ENCODE measurements at regions not wholly inside any gene's neighbourhood (a gene's known extent, or its start where the extent isn't known, plus 50 kb on each side); places are given as distances from the start of the nearest gene placed in this dataset.
"Not testable (repeated sequence)": the region's sequence is repeated elsewhere in the genome, so short reads cannot be mapped to it uniquely, and the experiment has no call there.

- Mint-ChIP-seq H3K27ac (no peak overlapping the region), H3K36me3 (no peaks in the 10 kb centered on the region), H3K4me1 (no peaks in the 10 kb centered on the region), H3K9me3 (peaks cover 0 to 4% (median 0%) of the 10 kb centered on the region in 3 donors), H3K27me3 (no peaks in the 10 kb centered on the region), H3K4me3 (no peak overlapping the region)
Measured at GRCh38 chr2:83943265-83943664, 515.8 kb downstream of the SUCLG1 start.

GRCh38 chr2:83941886-83942285, 517.2 kb downstream of the SUCLG1 start:
- no peaks in the 10 kb centered on the region for H3K27me3 Mint-ChIP-seq
- no peaks in the 10 kb centered on the region for H3K36me3 Mint-ChIP-seq
- peaks cover 0 to 4% (median 0%) of the 10 kb centered on the region in 3 donors for H3K9me3 Mint-ChIP-seq
- H3K4me3 Mint-ChIP-seq = no peak overlapping the region
- no peak overlapping the region for H3K27ac Mint-ChIP-seq
- H3K4me1 Mint-ChIP-seq = no peaks in the 10 kb centered on the region

GRCh38 chr2:83933749-83934148, 525.3 kb downstream of the SUCLG1 start:
- Mint-ChIP-seq H3K4me3 (no peak overlapping the region), H3K9me3 (peaks cover 0 to 3% (median 0%) of the 10 kb centered on the region in 3 donors), H3K27ac (no peak overlapping the region), H3K36me3 (no peaks in the 10 kb centered on the region), H3K27me3 (no peaks in the 10 kb centered on the region), H3K4me1 (no peaks in the 10 kb centered on the region)

- Mint-ChIP-seq H3K4me3 (no peak overlapping the region), H3K27me3 (no peaks in the 10 kb centered on the region), H3K4me1 (no peaks in the 10 kb centered on the region), H3K27ac (no peak overlapping the region), H3K36me3 (no peaks in the 10 kb centered on the region), H3K9me3 (peaks cover 5 to 9% (median 6%) of the 10 kb centered on the region in 3 donors)
Measured at GRCh38 chr2:83923531-83923930, 535.5 kb downstream of the SUCLG1 start.

GRCh38 chr2:83916559-83916958, 542.5 kb downstream of the SUCLG1 start:
- Mint-ChIP-seq H3K4me1 (no peaks in the 10 kb centered on the region), H3K4me3 (no peak overlapping the region), H3K36me3 (no peaks in the 10 kb centered on the region), H3K27ac (no peak overlapping the region), H3K9me3 (peaks cover 0 to 11% (median 9%) of the 10 kb centered on the region in 3 donors), H3K27me3 (no peaks in the 10 kb centered on the region)

GRCh38 chr2:83915381-83915780, 543.7 kb downstream of the SUCLG1 start:
- Mint-ChIP-seq H3K9me3 (peaks cover 0 to 11% (median 9%) of the 10 kb centered on the region in 3 donors), H3K27me3 (no peaks in the 10 kb centered on the region), H3K4me3 (no peak overlapping the region), H3K27ac (peak overlapping the region in 1 of 3 donors; percentile 18), H3K36me3 (no peaks in the 10 kb centered on the region), H3K4me1 (no peaks in the 10 kb centered on the region)

- H3K36me3 Mint-ChIP-seq = no peaks in the 10 kb centered on the region
- H3K4me1 Mint-ChIP-seq = no peaks in the 10 kb centered on the region
- peaks cover 5 to 8% (median 8%) of the 10 kb centered on the region in 3 donors for H3K9me3 Mint-ChIP-seq
- no peak overlapping the region for H3K4me3 Mint-ChIP-seq
- no peak overlapping the region for H3K27ac Mint-ChIP-seq
- no peaks in the 10 kb centered on the region for H3K27me3 Mint-ChIP-seq
Measured at GRCh38 chr2:83908750-83909149, 550.3 kb downstream of the SUCLG1 start.

- Mint-ChIP-seq H3K4me1 (no peaks in the 10 kb centered on the region), H3K9me3 (peaks cover 0 to 5% (median 0%) of the 10 kb centered on the region in 3 donors), H3K27me3 (no peaks in the 10 kb centered on the region), H3K4me3 (no peak overlapping the region), H3K27ac (no peak overlapping the region), H3K36me3 (no peaks in the 10 kb centered on the region)
Measured at GRCh38 chr2:83901317-83901716, 557.8 kb downstream of the SUCLG1 start.

- H3K27ac Mint-ChIP-seq = no peak overlapping the region
- H3K4me3 Mint-ChIP-seq = no peak overlapping the region
- H3K36me3 Mint-ChIP-seq = no peaks in the 10 kb centered on the region
- H3K27me3 Mint-ChIP-seq = no peaks in the 10 kb centered on the region
- no peaks in the 10 kb centered on the region for H3K4me1 Mint-ChIP-seq
- peaks cover 0 to 5% (median 0%) of the 10 kb centered on the region in 3 donors for H3K9me3 Mint-ChIP-seq
Measured at GRCh38 chr2:83900862-83901261, 558.2 kb downstream of the SUCLG1 start.

- no peaks in the 10 kb centered on the region for H3K36me3 Mint-ChIP-seq
- H3K27me3 Mint-ChIP-seq = no peaks in the 10 kb centered on the region
- no peak overlapping the region for H3K4me3 Mint-ChIP-seq
- H3K9me3 Mint-ChIP-seq = peaks cover 0 to 3% (median 0%) of the 10 kb centered on the region in 3 donors
- no peaks in the 10 kb centered on the region for H3K4me1 Mint-ChIP-seq
- no peak overlapping the region for H3K27ac Mint-ChIP-seq
Measured at GRCh38 chr2:83899271-83899670, 559.8 kb downstream of the SUCLG1 start.

- H3K9me3 Mint-ChIP-seq = peaks cover 0 to 3% (median 0%) of the 10 kb centered on the region in 3 donors
- H3K36me3 Mint-ChIP-seq = no peaks in the 10 kb centered on the region
- no peak overlapping the region for H3K4me3 Mint-ChIP-seq
- H3K27me3 Mint-ChIP-seq = no peaks in the 10 kb centered on the region
- H3K4me1 Mint-ChIP-seq = no peaks in the 10 kb centered on the region
- no peak overlapping the region for H3K27ac Mint-ChIP-seq
Measured at GRCh38 chr2:83894976-83895375, 564.1 kb downstream of the SUCLG1 start.

GRCh38 chr2:83887757-83888156, 571.3 kb downstream of the SUCLG1 start:
- no peak overlapping the region for H3K4me3 Mint-ChIP-seq
- H3K27me3 Mint-ChIP-seq = no peaks in the 10 kb centered on the region
- no peaks in the 10 kb centered on the region for H3K4me1 Mint-ChIP-seq
- peaks cover 3 to 4% (median 3%) of the 10 kb centered on the region in 3 donors for H3K9me3 Mint-ChIP-seq
- no peak overlapping the region for H3K27ac Mint-ChIP-seq
- no peaks in the 10 kb centered on the region for H3K36me3 Mint-ChIP-seq

GRCh38 chr2:83879127-83879526, 580.0 kb downstream of the SUCLG1 start:
- H3K4me3 Mint-ChIP-seq = peak overlapping the region in 1 of 4 donors; percentile 63
- H3K4me1 Mint-ChIP-seq = no peaks in the 10 kb centered on the region
- H3K27ac Mint-ChIP-seq = no peak overlapping the region
- peaks cover 2 to 14% (median 9%) of the 10 kb centered on the region in 3 donors for H3K9me3 Mint-ChIP-seq
- H3K27me3 Mint-ChIP-seq = no peaks in the 10 kb centered on the region
- no peaks in the 10 kb centered on the region for H3K36me3 Mint-ChIP-seq

GRCh38 chr2:83877261-83877660, 581.8 kb downstream of the SUCLG1 start:
- not testable (repeated sequence) for H3K27me3 Mint-ChIP-seq, H3K4me3 Mint-ChIP-seq, H3K4me1 Mint-ChIP-seq, H3K27ac Mint-ChIP-seq, H3K36me3 Mint-ChIP-seq
- peaks cover 4 to 15% (median 11%) of the 10 kb centered on the region in 3 donors for H3K9me3 Mint-ChIP-seq

- Mint-ChIP-seq H3K27ac (no peak overlapping the region), H3K4me1 (no peaks in the 10 kb centered on the region), H3K9me3 (peaks cover 4 to 15% (median 9%) of the 10 kb centered on the region in 3 donors), H3K36me3 (no peaks in the 10 kb centered on the region), H3K27me3 (no peaks in the 10 kb centered on the region), H3K4me3 (no peak overlapping the region)
Measured at GRCh38 chr2:83874712-83875430, 584.2 kb downstream of the SUCLG1 start.

GRCh38 chr2:83874066-83874465, 585.0 kb downstream of the SUCLG1 start:
- no peak overlapping the region for H3K27ac Mint-ChIP-seq
- H3K4me1 Mint-ChIP-seq = no peaks in the 10 kb centered on the region
- H3K4me3 Mint-ChIP-seq = no peak overlapping the region
- H3K27me3 Mint-ChIP-seq = no peaks in the 10 kb centered on the region
- H3K36me3 Mint-ChIP-seq = no peaks in the 10 kb centered on the region
- H3K9me3 Mint-ChIP-seq = peaks cover 4 to 15% (median 7%) of the 10 kb centered on the region in 3 donors
